GM19372 (cell line): ENCODE measurements at regions not wholly inside any gene's neighbourhood (a gene's known extent, or its start where the extent isn't known, plus 50 kb on each side); places are given as distances from the start of the nearest gene placed in this dataset.

ENCODE experiments used
- ATAC-seq: cut with Tn5 transposase; IDR thresholded peaks from one replicate; pipeline ENCODE4 v1.9.1; 2021; ENCODE audit warnings: mild to moderate bottlenecking, low read depth, moderate library complexity; ENCODE audit not compliant: unreplicated experiment

GRCh38 chr16:64206862-64207261 lies 915.0 kb downstream of the CDH11 start:
- ATAC-seq: no peak

GRCh38 chr16:64203126-64203525 lies 918.7 kb downstream of the CDH11 start:
- no peak for ATAC-seq

GRCh38 chr16:64202571-64202970 lies 919.3 kb downstream of the CDH11 start:
- ATAC-seq: no peak

GRCh38 chr16:64196444-64196843 lies 925.4 kb downstream of the CDH11 start:
- no peak for ATAC-seq

- no peak for ATAC-seq
Measured at GRCh38 chr16:64185954-64186353, 935.9 kb downstream of the CDH11 start.

GRCh38 chr16:64184156-64184555 lies 937.7 kb downstream of the CDH11 start:
- no peak for ATAC-seq

GRCh38 chr16:64182985-64183384 lies 938.9 kb downstream of the CDH11 start:
- no peak for ATAC-seq

GRCh38 chr16:64181271-64181925 lies 940.5 kb downstream of the CDH11 start:
- ATAC-seq: no peak

- no peak for ATAC-seq
Measured at GRCh38 chr16:64180136-64180900, 941.5 kb downstream of the CDH11 start.

GRCh38 chr16:64174327-64174726 lies 947.5 kb downstream of the CDH11 start:
- no peak for ATAC-seq

- ATAC-seq: no peak
Measured at GRCh38 chr16:64172652-64173051, 949.2 kb downstream of the CDH11 start.

GRCh38 chr16:64172226-64172625 lies 949.6 kb downstream of the CDH11 start:
- no peak for ATAC-seq

- no peak for ATAC-seq
Measured at GRCh38 chr16:64171632-64172031, 950.2 kb downstream of the CDH11 start.

GRCh38 chr16:64168371-64168770 lies 953.5 kb downstream of the CDH11 start:
- no peak for ATAC-seq

GRCh38 chr16:64167936-64168335 lies 953.9 kb downstream of the CDH11 start:
- ATAC-seq: no peak

- no peak for ATAC-seq
Measured at GRCh38 chr16:64165368-64165767, 956.5 kb downstream of the CDH11 start.

- no peak for ATAC-seq
Measured at GRCh38 chr16:64162613-64163375, 959.1 kb downstream of the CDH11 start.

GRCh38 chr16:64159976-64160375 lies 961.9 kb downstream of the CDH11 start:
- no peak for ATAC-seq

GRCh38 chr16:64158941-64159588 lies 962.8 kb downstream of the CDH11 start:
- no peak for ATAC-seq

- ATAC-seq: no peak
Measured at GRCh38 chr16:64153718-64154117, 968.1 kb downstream of the CDH11 start.
